Chondrocyte (in vitro differentiated cells): ENCODE measurements at regions not wholly inside any gene's neighbourhood (a gene's known extent, or its start where the extent isn't known, plus 50 kb on each side); places are given as distances from the start of the nearest gene placed in this dataset.

Experiments used
- DNase-seq: peaks from one replicate; pipeline ENCODE4 v3.0.0; 2021; ENCODE audit warnings: mixed read lengths, low spot score
- H3K27ac Mint-ChIP-seq: one replicate; pipeline ENCODE4 v1.8.0; 2021; ENCODE audit warnings: mild to moderate bottlenecking, moderate library complexity, mixed read lengths; ENCODE audit not compliant: unreplicated experiment
- H3K27me3 Mint-ChIP-seq: 2 replicates; pipeline ENCODE4 v1.8.0; 2021; ENCODE audit warnings: low read depth, mixed read lengths
- H3K36me3 Mint-ChIP-seq: 2 replicates; pipeline ENCODE4 v1.8.0; 2021; ENCODE audit warnings: low read depth, mixed read lengths
- H3K4me1 Mint-ChIP-seq: 2 replicates; pipeline ENCODE4 v1.8.0; 2021; ENCODE audit warnings: low read depth, mild to moderate bottlenecking, mixed read lengths
- H3K4me3 Mint-ChIP-seq: one replicate; pipeline ENCODE4 v1.8.0; 2021; ENCODE audit warnings: mild to moderate bottlenecking, moderate library complexity, mixed read lengths; ENCODE audit not compliant: unreplicated experiment
- H3K9me3 Mint-ChIP-seq: 2 replicates; pipeline ENCODE4 v1.8.0; 2021; ENCODE audit warnings: low read depth, mixed read lengths
- CTCF ChIP-seq: fragments of 200-600 bp; sonication (generic); IDR thresholded peaks from 2 replicates; pipeline ENCODE4 v1.5.0; 2021; ENCODE audit warnings: antibody characterized with exemption, mild to moderate bottlenecking, moderate library complexity

DNA sequence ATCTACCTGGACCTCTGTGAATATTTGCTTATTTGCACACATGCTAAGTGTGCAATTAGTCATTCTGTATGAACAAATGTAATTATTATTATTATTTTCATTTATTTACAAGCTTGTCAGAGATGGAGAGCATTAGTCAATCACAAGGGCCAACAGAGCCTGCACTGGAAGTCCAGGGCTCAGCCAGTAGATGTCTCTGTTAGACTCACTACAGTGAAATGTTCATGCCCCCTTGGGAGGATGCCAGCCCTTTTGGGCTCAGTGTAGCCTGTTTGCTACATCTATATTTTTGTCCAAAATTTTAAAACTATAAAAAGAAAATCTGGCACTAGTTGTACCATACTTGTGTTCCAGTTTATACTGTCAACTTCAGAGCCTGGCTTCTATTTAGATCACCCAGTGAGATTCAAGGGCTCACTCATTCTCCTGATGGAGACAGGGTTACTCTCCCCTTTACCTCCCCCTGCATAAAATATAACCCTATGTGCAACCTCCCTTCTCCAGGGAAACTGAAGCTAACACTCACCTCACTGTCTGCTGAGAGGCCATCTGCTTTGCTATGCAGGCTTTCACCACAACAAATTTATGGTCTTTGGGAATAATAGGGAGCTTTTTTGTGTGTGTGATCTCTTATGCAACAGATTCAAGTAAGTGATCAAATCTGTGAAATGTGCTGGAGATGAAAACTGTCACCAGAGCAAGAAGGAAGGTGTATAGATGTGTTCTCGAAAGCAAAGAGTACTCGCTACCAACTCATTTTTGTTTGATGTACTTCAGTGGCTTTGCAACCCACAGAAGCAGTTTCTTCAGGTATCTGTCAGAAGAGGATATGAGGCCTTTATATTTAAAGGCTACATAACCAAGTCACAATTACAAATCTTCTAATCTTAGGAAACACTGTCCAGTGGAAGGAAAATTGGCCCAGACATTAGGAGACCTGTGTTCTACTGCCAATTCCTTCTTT, 99.9 kb upstream of the TLE4 start:
- H3K4me3 Mint-ChIP-seq = no peak overlapping the region
- H3K27me3 Mint-ChIP-seq = no peaks in the 10 kb centered on the region
- no peak for DNase-seq
- no peaks in the 10 kb centered on the region for H3K36me3 Mint-ChIP-seq
- H3K9me3 Mint-ChIP-seq = no peaks in the 10 kb centered on the region
- H3K4me1 Mint-ChIP-seq = no peaks in the 10 kb centered on the region
- TF ChIP-seq CTCF = peak; percentile 77
- no peak overlapping the region for H3K27ac Mint-ChIP-seq

DNA sequence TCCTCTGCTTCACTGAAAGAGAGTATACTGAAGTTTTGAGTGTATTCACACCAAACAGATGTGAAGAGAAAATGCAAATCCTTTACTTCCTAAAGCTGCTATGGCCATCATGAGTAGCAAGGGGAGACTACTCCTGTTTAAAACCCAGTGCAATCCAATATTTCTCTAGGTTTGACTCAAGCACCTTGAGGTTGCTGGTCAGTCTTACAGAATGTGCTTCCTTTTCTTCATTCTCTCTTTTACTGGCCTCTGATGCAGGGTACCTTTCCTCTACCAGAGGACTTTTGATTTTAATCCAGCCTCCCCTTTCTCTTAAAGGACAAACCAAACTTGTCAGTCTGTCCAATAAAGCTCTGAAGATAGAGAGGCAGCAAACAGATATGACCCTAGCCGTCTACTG, 98.1 kb upstream of the TLE4 start:
- TF ChIP-seq CTCF = no peak
- H3K27me3 Mint-ChIP-seq = no peaks in the 10 kb centered on the region
- no peak for DNase-seq

DNA sequence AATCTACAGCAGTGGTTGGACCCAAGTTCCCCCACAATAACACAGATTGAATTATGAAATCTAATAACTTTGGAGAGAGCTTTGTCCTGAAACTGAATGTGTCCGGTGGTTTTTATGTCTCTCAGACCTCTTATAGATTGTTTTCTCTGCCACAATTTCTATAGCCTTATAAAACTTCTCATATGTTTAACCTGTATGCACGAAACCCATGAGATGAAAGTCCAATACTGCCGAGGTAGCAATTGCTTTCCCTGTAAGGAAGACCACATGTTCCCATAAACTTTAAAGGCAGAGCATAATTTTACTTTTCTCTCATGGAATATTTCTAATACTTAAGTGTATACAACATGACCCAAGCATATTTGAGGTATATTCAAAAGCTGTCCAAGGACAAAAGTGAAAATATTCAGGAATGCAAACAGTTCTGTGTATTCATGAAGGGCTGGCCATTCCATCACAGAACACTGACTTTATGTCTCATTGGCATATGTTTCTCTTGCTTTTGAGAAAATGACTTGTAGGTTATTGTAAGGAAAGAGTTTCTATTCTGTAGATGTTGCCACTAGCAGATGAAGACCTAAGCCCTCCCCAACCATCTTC, 94.4 kb upstream of the TLE4 start:
- peak overlapping the region; percentile 7 for H3K27ac Mint-ChIP-seq
- no peaks in the 10 kb centered on the region for H3K27me3 Mint-ChIP-seq

More for the DNA sequence above, 98.1 kb upstream of the TLE4 start:
- Mint-ChIP-seq H3K27ac (no peak overlapping the region), H3K4me1 (peaks cover 18% of the 10 kb centered on the region), H3K9me3 (no peaks in the 10 kb centered on the region), H3K4me3 (no peak overlapping the region), H3K36me3 (no peaks in the 10 kb centered on the region)

DNA sequence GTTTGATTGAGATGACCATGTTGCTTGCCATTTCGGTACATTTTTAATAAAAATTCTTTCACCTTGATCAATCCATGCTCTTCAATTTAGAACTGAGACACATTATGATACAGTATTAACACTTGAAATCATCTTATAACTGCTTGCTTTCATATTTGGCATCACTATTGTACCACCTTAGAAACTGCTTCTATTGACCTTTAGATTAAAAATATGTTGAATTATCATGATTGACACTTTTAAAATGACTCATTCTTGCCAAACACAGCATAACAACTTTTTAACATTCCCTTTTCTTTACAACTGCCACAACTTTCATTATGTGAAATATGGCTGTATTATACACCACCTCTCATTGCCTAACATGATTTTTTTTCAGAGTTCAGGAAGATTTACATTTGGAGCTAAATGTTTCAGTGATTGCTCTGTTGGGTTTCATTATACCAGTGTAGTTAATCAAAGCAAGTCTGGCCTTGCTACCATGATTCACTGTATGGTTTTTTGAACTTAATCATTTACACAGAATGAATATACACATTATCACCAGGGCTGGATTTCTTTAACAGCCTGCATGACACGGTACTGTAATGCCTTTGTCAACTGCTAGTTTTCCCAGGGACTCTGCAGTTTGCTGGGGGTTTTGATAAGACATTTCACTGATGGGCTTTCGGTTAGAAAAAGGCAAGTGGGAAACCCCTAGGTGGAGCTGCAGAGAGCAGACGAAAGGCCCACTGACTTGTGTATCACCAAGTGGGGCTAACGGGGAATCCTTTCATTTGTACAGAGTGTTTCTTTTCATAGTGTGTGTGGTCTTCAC, 93.6 kb upstream of the TLE4 start:
- Mint-ChIP-seq H3K4me1 (peaks cover 27% of the 10 kb centered on the region), H3K27ac (peak overlapping the region; percentile 45), H3K27me3 (no peaks in the 10 kb centered on the region), H3K9me3 (no peaks in the 10 kb centered on the region), H3K36me3 (no peaks in the 10 kb centered on the region), H3K4me3 (no peak overlapping the region)
- no peak for DNase-seq
- peak; percentile 69 for TF ChIP-seq CTCF

More for the DNA sequence above, 94.4 kb upstream of the TLE4 start:
- no peaks in the 10 kb centered on the region for H3K9me3 Mint-ChIP-seq
- H3K4me3 Mint-ChIP-seq = no peak overlapping the region
- H3K4me1 Mint-ChIP-seq = peaks cover 27% of the 10 kb centered on the region
- no peak for TF ChIP-seq CTCF
- no peak for DNase-seq
- H3K36me3 Mint-ChIP-seq = no peaks in the 10 kb centered on the region

DNA sequence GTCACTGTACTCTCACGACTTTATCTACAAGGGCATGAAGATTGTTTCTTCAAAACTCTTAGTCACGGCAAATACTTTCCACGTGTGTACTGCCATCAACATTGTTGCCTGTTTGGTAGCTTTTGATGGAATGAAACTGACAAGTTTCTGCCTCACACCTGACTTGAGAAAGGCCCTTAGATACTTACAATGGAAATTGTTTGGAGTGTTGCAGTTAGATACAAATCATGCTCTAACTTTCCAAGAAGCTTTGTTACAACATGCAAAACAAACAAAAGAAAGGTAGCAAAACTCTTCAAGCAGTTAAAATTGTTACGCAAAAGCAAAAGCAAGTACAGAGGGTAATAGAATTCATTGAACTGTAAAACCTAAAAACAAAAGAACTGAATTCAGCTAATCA, 91.1 kb upstream of the TLE4 start:
- no peaks in the 10 kb centered on the region for H3K36me3 Mint-ChIP-seq
- no peak for TF ChIP-seq CTCF
- no peak for DNase-seq
- no peak overlapping the region for H3K4me3 Mint-ChIP-seq
- H3K9me3 Mint-ChIP-seq = no peaks in the 10 kb centered on the region
- peaks cover 27% of the 10 kb centered on the region for H3K4me1 Mint-ChIP-seq
- H3K27me3 Mint-ChIP-seq = no peaks in the 10 kb centered on the region
- no peak overlapping the region for H3K27ac Mint-ChIP-seq
